Prostate gland (tissue), 2 donors: ENCODE measurements at regions not wholly inside any gene's neighbourhood (a gene's known extent, or its start where the extent isn't known, plus 50 kb on each side); places are given as distances from the start of the nearest gene placed in this dataset.

Experiments used
- CTCF ChIP-seq, 4 experiments: fragments of 200-600 bp in 2 of 4; fragments of 450-650 bp in 2 of 4; sonication (generic) in 2 of 4; IDR thresholded peaks; 1 replicate in 3 of 4; 2 replicates in 1 of 4; pipeline ENCODE4 v1.5.1; 2016 to 2019; ENCODE audit warnings: antibody characterized with exemption in 4 of 4, mild to moderate bottlenecking in 2 of 4, moderate library complexity in 2 of 4
- POLR2A ChIP-seq: fragments of 450-650 bp; IDR thresholded peaks from one replicate; pipeline ENCODE4 v1.6.1; 2016; ENCODE audit warnings: antibody characterized with exemption, mild to moderate bottlenecking
- POLR2AphosphoS5 ChIP-seq: sonication (generic); formaldehyde crosslinking; IDR thresholded peaks from one replicate; pipeline ENCODE4 v1.6.1; 2017; ENCODE audit warnings: antibody characterized with exemption

- TF ChIP-seq CTCF (IDR thresholded peaks at IDR 0.05) (no peak), POLR2A (no peak), POLR2AphosphoS5 (no peak)
Measured at GRCh38 chr4:117773064-117773936, 261.0 kb upstream of the NDST3 start.
